ENCODE measurements at regions not wholly inside any gene's neighbourhood (a gene's known extent, or its start where the extent isn't known, plus 50 kb on each side); places are given as distances from the start of the nearest gene placed in this dataset.

DNA sequence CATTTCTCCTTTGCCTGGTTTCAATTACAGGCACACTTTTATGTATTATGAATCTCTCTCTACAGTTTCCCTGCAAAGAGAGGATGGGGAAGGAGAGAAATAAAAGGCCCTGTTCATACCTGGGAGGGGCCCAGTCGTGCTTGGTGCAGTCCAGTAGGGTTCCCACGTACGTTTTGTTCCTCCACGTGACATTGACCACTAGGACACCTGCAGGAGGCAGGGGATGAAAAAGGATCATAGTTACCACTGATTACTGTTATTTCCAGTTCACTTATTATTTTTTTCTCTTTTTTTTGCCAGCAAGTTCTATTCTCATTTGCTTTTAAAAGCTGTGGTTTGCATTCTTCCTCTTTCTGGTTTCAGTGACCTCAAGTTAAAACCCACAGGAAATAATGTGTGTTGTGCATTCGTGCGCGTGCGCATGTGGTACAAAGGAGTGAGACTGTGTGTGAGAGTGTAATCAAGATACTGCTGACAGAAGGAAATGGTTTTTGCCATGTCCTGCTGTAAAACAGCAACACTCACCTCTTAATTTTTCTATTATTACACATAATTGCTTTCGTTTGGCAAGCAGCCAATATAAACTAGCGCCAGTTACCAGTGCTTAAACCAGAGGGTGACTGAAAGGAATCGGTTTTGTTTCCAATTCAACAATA is 96.8 kb downstream of the ZNF608 start:
- Histone ChIP-seq H3K27me3 (ENCODE audit: control insufficient read depth in 2 of 2, insufficient read depth in 2 of 2, low read length in 2 of 2) (no peaks in the 10 kb centered on the region), H3K9ac (ENCODE audit: insufficient read depth in 1 of 2, low read depth in 2 of 2, low read length in 2 of 2) (no peak overlapping the region), H3K9me3 (replicated peaks; ENCODE audit: control insufficient read depth, insufficient read depth, low read depth, low read length) (no peaks in the 10 kb centered on the region), H3K4me3 (no peak overlapping the region), H4K20me1 (replicated peaks; ENCODE audit: control insufficient read depth, insufficient read depth, low read length) (no peaks in the 10 kb centered on the region), H3K9me1 (ENCODE audit: control insufficient read depth, insufficient read depth, low read length) (no peaks in the 10 kb centered on the region), H3K27ac (ENCODE audit: extremely low read depth, low read depth, low read length) (peak overlapping the region; percentile 0; the same call in 1 of the 3 replicates), H3K4me2 (ENCODE audit: insufficient read depth, low read length) (peak overlapping the region; percentile 29; the same call in 1 of the 2 replicates), H3K4me1 (replicated peaks in 1 of 2; ENCODE audit: control insufficient read depth in 2 of 2, insufficient read depth in 2 of 2, low read length in 2 of 2) (peaks cover 17 to 51% of the 10 kb centered on the region in 2 experiments), H3K36me3 (ENCODE audit: control insufficient read depth, insufficient read depth, low read length) (no peaks in the 10 kb centered on the region; the same call in 2 of the 3 replicates), H2AFZ (ENCODE audit: low read depth, low read length) (peak overlapping the region; percentile 12; the same call in 1 of the 2 replicates), H3K79me2 (ENCODE audit: control insufficient read depth, insufficient read depth, low read length) (no peaks in the 10 kb centered on the region)
- DNase-seq (ENCODE audit: extremely low read depth in 1 of 4, low spot score in 3 of 4) (peak; percentile 23 to 69 (median 37)), ATAC-seq (no peak), FAIRE-seq (peak; percentile 59)
- intact Hi-C loops (cut with micrococcal nuclease), result loop anchor here (2.0 to 10.0 kb wide), 2 partner anchors 75 to 1865 kb away; no protein-coding TSS in a partner anchor
- 9% methylated on average over 11 of the region's 11 CpGs for WGBS (ENCODE audit: insufficient coverage, low coverage, missing lambda C conversion rate)
- POLR2A ChIA-PET, result no interaction called here
- CTCF ChIA-PET (ENCODE audit: low intra/inter-chr PET ratio), result no interaction called here
- in situ Hi-C loops (cut with MboI), result no loop called here
- BruUV-seq (replicated peaks), result no TSS peak
- TF ChIP-seq BHLHE40 (IDR thresholded peaks at IDR 0.05; ENCODE audit: low read length), result 0 out of 2 replicates have a peak, but pooled peaks have one; percentile 37
- peak; percentile 95 for TF ChIP-seq NFIC (IDR thresholded peaks at IDR 0.05)
- TF ChIP-seq NFIX (CRISPR knock-in tag; IDR thresholded peaks at IDR 0.05; ENCODE audit: low read depth), result peak; percentile 75
- TF ChIP-seq, protein P1, sequence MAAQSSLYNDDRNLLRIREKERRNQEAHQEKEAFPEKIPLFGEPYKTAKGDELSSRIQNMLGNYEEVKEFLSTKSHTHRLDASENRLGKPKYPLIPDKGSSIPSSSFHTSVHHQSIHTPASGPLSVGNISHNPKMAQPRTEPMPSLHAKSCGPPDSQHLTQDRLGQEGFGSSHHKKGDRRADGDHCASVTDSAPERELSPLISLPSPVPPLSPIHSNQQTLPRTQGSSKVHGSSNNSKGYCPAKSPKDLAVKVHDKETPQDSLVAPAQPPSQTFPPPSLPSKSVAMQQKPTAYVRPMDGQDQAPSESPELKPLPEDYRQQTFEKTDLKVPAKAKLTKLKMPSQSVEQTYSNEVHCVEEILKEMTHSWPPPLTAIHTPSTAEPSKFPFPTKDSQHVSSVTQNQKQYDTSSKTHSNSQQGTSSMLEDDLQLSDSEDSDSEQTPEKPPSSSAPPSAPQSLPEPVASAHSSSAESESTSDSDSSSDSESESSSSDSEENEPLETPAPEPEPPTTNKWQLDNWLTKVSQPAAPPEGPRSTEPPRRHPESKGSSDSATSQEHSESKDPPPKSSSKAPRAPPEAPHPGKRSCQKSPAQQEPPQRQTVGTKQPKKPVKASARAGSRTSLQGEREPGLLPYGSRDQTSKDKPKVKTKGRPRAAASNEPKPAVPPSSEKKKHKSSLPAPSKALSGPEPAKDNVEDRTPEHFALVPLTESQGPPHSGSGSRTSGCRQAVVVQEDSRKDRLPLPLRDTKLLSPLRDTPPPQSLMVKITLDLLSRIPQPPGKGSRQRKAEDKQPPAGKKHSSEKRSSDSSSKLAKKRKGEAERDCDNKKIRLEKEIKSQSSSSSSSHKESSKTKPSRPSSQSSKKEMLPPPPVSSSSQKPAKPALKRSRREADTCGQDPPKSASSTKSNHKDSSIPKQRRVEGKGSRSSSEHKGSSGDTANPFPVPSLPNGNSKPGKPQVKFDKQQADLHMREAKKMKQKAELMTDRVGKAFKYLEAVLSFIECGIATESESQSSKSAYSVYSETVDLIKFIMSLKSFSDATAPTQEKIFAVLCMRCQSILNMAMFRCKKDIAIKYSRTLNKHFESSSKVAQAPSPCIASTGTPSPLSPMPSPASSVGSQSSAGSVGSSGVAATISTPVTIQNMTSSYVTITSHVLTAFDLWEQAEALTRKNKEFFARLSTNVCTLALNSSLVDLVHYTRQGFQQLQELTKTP (IDR thresholded peaks at IDR 0.05; ENCODE audit: low read depth in 1 of 2, partially characterized antibody in 2 of 2), result no peak
- TF ChIP-seq, protein P2, sequence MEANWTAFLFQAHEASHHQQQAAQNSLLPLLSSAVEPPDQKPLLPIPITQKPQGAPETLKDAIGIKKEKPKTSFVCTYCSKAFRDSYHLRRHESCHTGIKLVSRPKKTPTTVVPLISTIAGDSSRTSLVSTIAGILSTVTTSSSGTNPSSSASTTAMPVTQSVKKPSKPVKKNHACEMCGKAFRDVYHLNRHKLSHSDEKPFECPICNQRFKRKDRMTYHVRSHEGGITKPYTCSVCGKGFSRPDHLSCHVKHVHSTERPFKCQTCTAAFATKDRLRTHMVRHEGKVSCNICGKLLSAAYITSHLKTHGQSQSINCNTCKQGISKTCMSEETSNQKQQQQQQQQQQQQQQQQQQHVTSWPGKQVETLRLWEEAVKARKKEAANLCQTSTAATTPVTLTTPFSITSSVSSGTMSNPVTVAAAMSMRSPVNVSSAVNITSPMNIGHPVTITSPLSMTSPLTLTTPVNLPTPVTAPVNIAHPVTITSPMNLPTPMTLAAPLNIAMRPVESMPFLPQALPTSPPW (CRISPR knock-in tag; IDR thresholded peaks at IDR 0.05), result peak; percentile 13; the same call in 1 of the 2 replicates
- TF ChIP-seq C11orf30 (IDR thresholded peaks at IDR 0.05; ENCODE audit: low read depth), result peak; percentile 45; the same call in 1 of the 2 replicates
- TF ChIP-seq NR1H2 (CRISPR knock-in tag; IDR thresholded peaks at IDR 0.05), result no peak
- TF ChIP-seq MAFK (IDR thresholded peaks at IDR 0.05; ENCODE audit: low read length), result peak; percentile 26; the same call in 1 of the 2 replicates
- TF ChIP-seq TCF3 (CRISPR knock-in tag; IDR thresholded peaks at IDR 0.05), result no peak
- no peak for TF ChIP-seq U2AF2 (optimal IDR thresholded peaks at IDR 0.05; ENCODE audit: low read depth, low read length)
- TF ChIP-seq RCOR1 (IDR thresholded peaks at IDR 0.05; ENCODE audit: borderline replicate concordance in 1 of 2, low read depth in 2 of 2, low read length in 2 of 2), result peak in 1 of 2 experiments; percentile 37; a peak in 1 of 4 replicates
- no peak for TF ChIP-seq MAFF (IDR thresholded peaks at IDR 0.05; ENCODE audit: low read length)
- peak; percentile 89; the same call in 1 of the 2 replicates for TF ChIP-seq ESRRA (IDR thresholded peaks at IDR 0.05; ENCODE audit: borderline replicate concordance, low read depth)
- no peak for TF ChIP-seq CBFA2T2 (conservative IDR thresholded peaks at IDR 0.05)
- no peak for TF ChIP-seq POLR2B (IDR thresholded peaks at IDR 0.05; ENCODE audit: low read depth, partially characterized antibody)
- peak; percentile 94 to 95 for TF ChIP-seq NRF1 (conservative IDR thresholded peaks at IDR 0.05 in 1 of 2, IDR thresholded peaks at IDR 0.05 in 1 of 2)
- peak; percentile 77 for TF ChIP-seq MEIS2 (IDR thresholded peaks at IDR 0.05; ENCODE audit: partially characterized antibody)
- TF ChIP-seq ZNF766 (CRISPR knock-in tag; conservative IDR thresholded peaks at IDR 0.05), result no peak

Data from K562 (cell line).